Activated T-cell treated with anti-CD3 and anti-CD28 coated beads for 24 hours (primary cell): ENCODE measurements at regions not wholly inside any gene's neighbourhood (a gene's known extent, or its start where the extent isn't known, plus 50 kb on each side); places are given as distances from the start of the nearest gene placed in this dataset.

Experiments
- DNase-seq: peaks from one replicate; pipeline ENCODE4 v3.0.0-alpha.2; 2020; ENCODE audit warnings: low read depth

DNA sequence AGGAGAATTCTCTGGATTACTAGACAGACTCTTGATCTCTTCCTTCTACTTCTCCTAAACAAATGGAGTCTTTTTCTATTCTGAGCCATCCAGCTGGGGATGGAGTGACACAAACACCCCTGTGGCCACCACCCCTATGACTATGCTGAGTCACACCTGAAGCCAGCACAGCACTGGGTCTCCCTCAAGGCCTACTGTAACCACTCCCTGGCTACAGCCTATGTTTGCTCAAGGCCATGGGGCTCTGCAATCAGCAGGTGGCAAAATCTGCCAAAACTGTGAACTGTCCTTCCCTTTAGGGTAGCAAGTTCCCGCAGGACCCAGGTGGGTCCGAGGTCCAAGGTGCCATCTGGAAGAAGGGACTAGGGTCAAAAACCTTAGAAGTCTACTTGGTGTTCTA, 132.3 kb downstream of the TINAG start:
- DNase-seq: no peak

DNA sequence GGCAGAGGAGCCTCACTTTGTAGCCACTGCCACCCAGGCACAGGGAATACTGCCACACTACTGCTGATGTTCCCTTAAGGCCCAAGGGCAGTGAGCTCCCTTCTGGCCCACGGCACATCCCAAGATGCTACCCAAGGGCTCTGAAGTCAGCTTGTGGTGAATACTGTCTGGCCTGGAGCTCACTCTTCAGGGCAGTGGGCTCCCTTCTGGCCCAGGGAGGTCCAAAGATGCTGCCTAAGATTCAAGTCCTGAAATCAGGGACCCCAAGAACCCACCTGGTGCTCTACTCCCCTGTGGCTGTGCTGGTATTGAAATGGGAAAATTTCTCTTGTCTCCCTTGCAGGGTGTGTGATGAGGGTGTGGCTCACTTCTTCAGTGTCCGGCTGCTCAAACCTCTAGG, 132.8 kb downstream of the TINAG start:
- DNase-seq: no peak

DNA sequence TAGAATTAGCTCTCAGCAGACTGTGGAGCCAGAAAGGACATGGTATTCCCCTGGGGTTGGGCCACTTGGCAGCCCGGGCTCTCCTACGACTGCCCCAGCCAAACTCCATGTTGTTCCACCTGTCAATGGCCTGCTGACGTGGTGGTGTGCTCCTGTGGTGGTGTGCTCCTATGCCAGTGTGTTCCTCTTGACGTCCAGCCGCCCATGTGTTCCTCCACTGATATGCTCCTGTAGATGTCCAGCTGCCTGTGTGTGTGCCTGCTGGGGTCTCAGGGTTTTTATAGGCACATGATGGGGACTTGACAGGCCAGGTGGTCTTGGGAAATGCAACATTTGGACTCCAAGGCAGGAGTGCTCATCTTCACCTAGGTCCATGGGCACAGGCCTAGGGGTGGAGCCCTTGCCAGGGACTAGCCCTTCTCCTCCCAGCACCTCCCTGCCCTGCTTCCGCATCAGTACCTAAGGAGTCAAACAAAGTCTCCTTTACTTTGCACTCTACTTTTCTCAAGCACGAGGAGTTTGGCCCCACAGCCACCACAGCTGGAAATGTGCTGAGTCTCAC, 133.5 kb downstream of the TINAG start:
- no peak for DNase-seq

DNA sequence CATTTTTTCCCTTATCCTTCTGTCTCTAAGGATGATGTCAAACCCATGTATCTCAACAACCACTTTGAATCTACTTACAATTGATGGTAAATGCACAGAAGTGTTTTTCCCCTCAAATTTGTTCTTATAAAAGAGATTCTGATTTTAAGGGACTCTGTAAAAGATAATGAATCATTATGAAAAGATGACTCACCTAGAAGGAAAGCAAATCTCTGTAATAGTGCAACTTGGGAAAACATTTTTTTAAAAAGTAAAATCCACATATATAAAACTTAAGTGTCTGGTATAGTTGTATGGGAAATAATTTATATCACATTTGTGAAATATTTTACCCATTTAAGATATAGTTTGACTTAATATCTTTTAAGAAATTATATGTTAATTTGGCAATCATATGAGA, 137.0 kb downstream of the TINAG start:
- no peak for DNase-seq

DNA sequence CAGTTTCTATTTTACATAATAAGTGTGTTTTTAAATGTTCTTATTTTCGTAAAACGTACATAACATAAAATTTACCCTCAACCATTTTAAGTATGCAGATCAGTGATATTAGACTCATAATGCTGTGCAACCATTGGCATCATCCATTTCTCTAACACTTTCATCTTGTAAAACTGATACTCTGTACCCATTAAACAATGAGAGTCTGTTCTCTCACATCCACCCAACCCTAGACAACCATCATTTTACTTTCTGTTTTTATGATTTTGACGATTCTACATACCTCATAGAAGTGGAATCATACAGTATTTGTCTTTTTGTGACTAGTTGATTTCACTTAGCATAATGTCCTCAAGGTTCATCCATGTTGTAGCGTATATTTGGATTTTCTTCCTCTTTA, 140.4 kb downstream of the TINAG start:
- no peak for DNase-seq

DNA sequence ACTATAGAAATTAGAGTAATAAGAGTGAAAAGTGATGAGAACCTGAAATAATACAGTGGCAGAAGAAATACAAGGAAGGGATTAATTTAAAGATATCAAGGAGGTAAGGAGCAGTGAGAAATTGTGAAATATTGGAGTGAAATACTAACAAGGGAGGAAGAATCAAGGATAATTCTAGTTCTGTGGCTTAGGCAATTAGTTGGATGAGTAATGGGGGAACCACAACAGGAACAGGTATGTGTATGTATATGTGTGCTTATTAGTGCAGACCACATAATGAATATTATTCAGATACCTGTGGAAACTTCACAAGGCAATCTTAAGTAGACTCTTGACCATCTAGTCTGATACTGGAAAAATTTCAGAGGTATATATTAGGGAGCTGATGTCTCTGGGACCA, 143.3 kb downstream of the TINAG start:
- DNase-seq: no peak

DNA sequence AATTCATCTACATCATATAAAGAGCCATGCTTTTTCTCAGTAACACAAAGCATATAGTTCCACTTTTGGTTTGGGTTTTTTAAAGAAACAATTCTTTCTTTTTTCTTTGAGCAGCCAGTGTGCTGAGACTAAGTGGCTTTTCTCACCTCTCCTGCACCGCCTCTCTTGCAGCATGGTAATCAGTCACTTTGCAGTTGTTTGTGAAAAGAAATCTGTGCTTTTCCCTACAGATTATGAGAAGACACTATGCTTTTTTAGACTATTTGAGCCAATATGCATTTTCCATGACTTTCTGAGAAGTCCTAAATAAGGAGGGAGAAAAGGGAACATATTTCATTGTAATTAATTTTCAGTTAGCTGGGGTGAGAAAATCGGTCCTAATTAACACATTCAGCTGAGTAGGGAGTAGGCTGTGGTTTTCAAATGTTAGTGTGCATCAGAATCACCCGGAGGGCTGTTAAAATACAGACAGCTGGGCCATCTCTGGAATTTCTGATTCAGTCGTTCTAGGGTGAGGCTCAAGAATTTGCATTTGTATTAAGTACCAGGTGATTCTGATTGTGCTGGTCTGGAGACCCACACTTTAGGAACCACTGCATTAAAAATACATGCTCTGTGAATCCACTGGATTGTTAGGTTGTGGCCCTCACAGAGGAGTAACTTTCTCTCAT, 155.2 kb downstream of the TINAG start:
- no peak for DNase-seq

DNA sequence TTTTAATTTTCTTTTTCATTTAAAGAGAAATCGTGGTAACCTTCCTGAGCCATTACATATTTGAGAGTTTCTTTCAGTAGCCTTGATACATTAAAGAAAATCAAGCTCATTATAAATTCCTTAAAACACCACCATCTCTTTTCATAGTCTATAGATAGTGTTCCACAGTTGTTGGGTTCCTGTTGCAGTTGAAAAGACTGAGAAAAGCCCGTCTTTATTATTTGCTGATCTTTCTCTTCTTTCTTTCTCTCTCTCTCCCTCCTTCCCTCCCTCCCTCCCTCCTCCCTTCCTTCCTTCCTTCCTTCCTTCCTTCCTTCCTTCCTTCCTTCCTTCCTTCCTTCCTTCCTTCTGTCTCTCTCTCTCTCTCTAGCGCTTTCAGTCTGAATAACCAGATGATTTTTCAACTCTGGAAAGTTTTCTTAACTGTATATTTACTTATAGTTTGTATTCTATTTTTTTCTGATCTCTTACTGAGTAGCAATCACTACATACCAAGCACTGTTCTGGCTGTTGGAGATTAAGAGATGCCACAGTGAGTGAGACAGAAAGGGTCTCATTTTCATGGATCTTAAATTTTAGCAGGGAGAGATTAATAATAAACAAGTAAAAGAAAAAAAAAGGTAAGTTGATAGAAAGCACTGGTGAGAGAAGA, 157.5 kb downstream of the TINAG start:
- DNase-seq: no peak

DNA sequence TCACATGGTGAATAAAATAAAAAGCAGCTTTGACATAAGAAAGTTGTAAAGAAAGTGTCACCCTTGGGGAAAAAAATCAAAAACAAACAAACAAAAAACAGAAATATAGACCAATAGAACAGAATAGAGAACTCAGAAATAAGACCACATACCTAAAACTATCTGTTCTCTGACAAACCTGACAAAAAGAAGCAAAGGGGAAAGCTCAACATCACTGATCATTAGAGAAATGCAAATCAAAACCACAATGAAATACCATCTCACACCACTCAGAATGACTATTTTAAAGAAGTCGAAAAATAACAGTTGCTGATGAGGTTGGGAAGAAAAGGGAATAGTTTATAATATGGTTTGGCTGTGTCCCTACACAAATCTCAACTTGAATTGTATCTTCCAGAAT, 159.1 kb downstream of the TINAG start:
- no peak for DNase-seq

DNA sequence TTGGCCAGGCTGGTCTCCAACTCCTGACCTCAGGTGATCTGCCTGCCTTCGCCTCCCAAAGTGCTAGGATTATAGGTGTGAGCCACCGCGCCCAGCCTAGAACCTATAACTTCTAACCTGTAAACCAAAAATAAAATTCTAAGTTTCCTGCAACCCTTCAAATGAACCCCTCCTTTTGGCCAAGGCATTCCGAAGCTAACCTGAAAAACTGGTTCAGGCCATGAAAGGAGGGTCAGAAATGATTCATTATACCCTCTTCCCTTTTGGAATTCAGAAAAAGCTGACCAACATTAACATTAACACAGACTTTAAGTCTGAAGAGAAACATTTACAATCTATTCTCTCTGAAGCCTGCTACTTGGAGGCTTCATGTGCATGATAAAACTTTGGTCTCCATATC, 165.1 kb downstream of the TINAG start:
- no peak for DNase-seq

DNA sequence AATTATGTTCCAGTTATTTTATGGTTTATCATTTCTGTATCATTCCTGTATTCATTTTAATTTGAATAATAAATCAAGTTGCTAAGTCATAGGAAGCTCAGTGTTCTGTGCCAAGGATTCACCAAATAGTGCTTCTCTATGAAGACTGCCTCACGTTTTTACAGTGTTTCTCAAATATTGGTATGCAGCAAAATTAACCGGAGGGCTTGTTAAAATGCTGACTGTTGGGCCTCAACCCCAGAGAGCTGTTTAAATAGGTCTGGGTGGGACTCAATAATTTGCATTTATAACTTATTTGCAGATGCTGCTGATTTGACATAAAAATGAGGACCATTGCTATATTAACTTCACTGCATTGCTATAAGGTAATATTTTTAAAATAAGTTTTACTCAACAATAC, 166.7 kb downstream of the TINAG start:
- no peak for DNase-seq

DNA sequence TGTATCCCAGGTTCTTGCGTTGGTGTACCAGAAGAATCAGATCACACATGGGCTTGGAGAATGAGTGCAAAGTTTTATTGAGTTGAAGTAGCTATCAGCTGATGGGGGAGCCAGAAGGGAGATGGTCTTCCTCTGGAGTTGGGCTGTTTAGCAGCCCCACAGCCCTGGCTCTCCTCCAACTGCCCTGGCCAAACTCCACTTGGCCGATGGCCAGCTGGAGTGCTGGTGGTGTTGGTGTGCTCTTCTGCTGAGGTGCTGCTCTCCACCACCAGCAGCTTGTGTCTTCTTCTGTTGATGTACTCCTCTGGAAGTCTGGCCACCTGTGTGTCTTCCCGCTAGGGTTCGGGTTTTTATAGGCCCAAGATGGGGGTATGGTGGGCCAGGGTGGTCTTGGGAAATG, 172.8 kb downstream of the TINAG start:
- DNase-seq: no peak

DNA sequence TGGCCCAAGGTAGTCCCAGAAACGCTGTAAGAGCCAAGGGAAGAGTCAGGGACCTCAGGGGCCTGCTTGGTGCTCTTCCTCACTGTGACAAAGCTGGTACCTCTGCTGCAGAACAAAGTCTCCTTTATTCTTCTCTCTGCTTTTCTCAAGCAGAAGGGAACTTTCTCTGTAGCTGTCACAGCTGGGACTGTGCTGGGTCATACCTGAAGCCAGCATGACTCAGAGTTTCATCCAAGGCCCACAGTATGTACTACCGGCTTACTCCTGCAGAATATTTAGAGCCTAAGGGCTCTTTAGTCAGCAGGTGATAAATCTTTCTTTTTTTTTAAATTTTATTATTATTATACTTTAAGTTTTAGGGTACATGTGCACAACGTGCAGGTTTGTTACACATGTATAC, 183.2 kb downstream of the TINAG start:
- no peak for DNase-seq

DNA sequence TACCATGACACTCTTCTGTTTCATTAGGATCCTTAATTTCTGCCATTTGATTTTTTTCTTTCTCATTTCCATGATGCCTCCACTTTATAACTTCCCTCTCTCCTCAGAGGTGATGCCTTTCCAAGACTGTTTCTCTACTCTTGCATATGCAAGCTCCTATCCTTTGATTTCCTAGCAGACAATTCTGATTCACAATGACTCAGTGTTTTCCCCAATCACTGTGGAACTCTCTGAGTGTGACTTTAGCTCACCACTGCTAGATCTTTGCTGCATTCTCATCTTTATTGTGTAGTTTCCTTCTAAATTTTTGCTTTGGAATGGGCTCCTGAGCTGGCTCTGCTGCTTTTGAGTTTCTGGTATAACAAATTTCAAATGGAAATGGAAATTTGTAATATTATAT, 184.9 kb downstream of the TINAG start:
- no peak for DNase-seq

DNA sequence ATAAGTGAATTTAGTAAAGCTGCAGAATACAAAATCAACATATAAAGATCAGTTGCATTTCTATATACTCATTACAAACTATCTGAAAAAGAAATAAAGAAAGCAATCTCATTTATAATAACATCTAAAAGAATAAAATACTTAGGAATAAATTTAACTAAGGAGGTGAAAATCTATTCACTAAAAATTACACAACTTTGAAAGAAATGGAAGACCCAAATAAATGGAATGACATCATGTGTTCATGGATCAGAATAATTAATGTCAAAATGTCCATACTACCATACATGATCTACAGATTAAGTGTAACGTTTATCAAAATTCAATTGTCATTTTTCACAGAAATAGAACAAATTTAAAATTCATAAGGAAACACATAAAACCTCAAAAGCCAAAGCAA, 194.9 kb downstream of the TINAG start:
- no peak for DNase-seq

DNA sequence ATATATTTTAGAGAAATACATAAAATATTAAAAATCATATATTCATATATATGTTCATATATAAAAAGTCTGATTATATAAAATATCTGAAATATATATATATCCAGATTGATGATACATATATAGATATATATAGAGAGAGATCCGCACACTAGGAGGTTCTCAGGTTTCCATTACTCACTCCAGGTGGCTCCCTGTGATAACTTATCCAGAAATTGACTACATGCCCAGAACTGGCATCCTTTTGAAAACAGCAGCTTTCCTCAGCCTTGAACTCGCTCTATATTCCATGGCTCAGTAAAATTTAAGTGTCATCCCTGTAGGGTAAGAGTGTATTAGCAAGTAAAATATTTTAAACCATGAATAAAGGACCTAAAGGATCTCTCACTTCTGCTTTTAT, 206.8 kb downstream of the TINAG start:
- no peak for DNase-seq

DNA sequence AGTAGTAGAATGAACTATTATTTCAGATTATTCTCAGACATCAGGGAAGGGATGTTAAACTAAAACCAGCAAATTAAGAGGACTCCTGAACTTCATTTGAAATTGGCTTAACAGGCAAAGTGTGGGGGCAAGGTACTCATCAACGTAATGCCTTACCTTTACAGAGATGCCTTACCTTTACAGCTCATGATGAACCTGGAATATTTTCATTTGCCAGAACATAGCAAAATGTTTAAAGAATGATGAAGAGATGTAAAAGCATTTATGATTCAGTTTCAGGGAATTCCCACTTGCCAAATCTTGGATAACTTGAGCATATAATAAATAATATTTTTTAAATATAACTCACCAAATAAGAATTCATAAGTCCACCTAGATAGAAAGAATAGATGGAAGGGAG, 207.5 kb downstream of the TINAG start:
- DNase-seq: no peak

DNA sequence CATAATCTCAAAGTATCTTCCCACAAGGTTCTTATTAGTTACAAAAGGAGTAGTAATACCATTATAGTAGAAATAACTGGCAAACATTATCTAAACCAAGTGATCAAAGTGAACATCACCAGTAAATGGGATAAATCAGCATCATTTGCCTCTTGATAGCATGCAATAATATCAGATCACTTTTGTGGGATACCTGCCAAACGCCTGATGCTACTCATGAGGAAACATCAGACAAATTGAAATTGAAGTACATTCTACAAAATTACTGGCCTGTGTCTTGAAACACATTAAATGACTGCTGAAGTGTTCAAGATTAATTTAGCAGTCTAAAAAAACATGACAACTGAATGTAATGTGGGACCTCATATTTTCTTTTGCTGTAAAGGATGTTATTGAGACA, 208.1 kb downstream of the TINAG start:
- no peak for DNase-seq

DNA sequence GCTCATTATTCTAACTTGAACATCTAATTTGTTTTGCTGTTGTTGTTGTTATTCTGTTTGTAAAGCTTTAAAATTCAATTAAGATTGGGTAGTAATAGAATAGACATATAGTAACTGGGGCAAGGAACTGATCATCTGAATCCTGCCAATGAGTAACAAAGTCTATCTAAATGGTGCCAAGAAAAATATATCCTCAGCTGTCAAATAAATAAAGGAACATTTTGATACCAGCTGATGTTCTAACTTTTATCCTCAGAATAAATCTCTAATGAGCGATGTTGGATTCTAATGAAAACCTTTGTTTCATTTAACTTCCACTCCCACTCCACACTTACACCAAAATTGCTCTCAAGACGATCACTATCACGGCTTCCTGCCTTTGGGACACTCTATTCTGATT, 210.9 kb downstream of the TINAG start:
- DNase-seq: no peak

DNA sequence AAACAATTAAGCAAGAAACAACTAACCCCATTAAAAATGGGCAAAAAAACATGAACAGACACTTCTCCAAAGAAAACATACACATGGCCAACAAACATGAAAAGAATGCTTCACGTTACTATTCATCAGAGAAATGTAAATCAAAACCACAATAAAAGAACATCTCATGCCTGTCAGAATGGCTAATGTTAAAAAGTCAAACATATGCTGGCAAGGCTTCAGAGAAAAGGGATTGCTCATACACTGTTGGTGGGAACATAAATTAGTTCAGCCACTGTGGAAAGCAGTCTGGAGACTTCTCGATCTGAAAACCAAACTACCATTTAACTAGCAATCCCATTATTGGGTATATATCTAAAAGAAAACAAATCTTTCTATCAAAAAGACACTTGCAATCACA, 217.5 kb downstream of the TINAG start:
- DNase-seq: no peak

DNA sequence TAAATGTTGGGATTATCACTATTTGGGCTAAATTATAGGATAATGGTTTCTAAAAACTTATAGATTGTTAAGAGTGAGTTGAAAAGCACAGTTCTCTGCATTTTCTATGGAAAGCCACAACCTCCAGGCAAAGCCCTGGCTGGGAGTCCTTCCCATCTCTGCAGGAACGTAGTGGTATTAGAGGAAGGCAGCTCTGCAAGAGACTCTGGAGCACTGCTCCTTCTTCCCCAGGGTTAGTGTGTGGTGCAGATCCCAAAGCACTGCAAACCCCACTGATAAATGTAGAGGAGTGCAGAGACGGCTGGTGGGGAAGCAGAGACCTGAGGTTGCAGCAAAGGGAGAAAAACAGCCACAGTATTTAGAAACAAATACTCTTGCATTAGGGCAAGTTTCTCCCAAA, 225.3 kb downstream of the TINAG start:
- no peak for DNase-seq

DNA sequence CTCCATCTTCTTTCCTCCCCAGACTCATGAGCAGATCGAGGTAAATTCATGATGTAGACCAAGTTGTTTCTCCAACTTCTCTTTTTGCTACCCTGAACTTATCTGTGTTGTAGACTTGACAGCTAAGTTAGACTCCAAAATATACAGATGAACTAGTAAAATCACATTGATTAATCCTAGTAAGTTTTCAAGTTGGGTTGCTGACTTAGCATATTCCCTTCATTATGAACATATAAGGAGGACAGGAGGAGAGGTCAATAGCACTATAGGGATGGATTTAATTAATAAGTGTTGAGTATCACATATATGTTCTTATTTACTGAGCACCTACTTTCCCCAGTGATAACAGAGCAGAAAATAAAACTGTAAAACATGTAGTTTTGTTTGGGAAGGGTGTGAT, 227.3 kb downstream of the TINAG start:
- no peak for DNase-seq

DNA sequence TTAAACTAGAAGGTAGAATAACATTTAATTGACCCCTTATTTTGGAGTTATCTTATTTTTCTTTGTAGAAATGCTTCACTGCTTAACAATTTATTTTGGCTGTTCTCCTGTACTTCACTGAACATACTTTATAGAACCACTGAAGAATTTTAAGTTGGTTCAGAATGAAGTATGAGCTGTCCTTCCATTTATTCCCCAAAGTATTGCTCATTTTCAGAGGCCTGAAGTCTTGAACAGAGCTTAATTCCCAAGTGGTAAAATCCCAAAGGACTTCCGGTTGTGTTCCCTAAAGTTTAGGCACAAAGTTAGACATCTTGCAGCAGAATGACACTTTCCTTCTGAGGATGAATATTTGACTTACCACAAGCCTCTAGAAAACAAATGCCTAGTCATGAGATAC, 233.3 kb downstream of the TINAG start:
- DNase-seq: no peak

DNA sequence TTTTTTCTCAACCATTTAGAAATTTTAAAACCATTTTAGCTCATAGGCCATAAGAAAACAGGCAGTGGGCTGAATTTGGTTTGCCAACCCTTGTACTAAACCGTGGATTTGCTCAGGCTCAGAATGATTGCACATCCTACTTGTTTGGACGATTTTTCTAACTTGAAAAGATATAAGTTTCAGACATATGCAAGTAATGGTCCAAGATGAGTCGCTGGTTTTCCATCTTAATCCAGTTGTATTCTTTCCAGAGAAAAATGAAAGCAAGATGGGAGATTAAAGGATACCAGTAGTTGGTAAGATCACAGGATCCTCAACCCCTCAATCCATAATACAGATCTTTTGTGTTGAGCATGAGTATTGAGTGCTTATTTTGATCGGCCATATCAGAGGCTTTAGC, 250.9 kb downstream of the TINAG start:
- no peak for DNase-seq
